A549 (cell line): ENCODE measurements at regions not wholly inside any gene's neighbourhood (a gene's known extent, or its start where the extent isn't known, plus 50 kb on each side); places are given as distances from the start of the nearest gene placed in this dataset.

Experiments used
- ATAC-seq, 2 experiments: fragments of 200-7000 bp in 1 of 2; fragments of >200 bp in 1 of 2; cut with Nextera tagmentation in 1 of 2; cut with Tn5 transposase in 1 of 2; 3 replicates each; pipeline versions ENCODE4 v1.8.0 to v1.9.1; 2018 to 2020; ENCODE audit warnings: mild to moderate bottlenecking in 1 of 2, moderate library complexity in 1 of 2
- CTCF ChIA-PET: fragments of 300-600 bp; sonication (Branson Sonifier 250); formaldehyde crosslinking; extraction: SDS; loops from one replicate; lab custom pipeline; 2021; ENCODE audit warnings: antibody characterized with exemption, inconsistent platforms; lab: Yijun Ruan, JAX
- POLR2A ChIA-PET: fragments of 350-600 bp; formaldehyde crosslinking; extraction: SDS; loops from one replicate; lab custom pipeline; 2021; ENCODE audit warnings: antibody characterized with exemption, inconsistent platforms; lab: Yijun Ruan, JAX
- DNase-seq, 2 experiments: peaks; one replicate each; pipeline versions ENCODE4 v3.0.0 to v3.0.0-alpha.2; 2011 to 2016; ENCODE audit warnings: low read depth in 1 of 2, low spot score in 1 of 2
- FAIRE-seq: peaks from 2 replicates; lab custom pipeline; 2011; peaks lifted over from hg19 to GRCh38; lab: Jason Lieb, UNC
- H3K27ac ChIP-seq, 2 experiments: fragments of >200 bp; sonication (Bioruptor Twin); formaldehyde crosslinking; 3 replicates each; pipeline ENCODE4 v1.5.1; 2016 to 2017
- H3K4me1 ChIP-seq: fragments of >200 bp; sonication (Bioruptor Twin); formaldehyde crosslinking; 3 replicates; pipeline ENCODE4 v1.6.1; 2016
- H3K4me2 ChIP-seq: fragments of >200 bp; sonication (Bioruptor Twin); formaldehyde crosslinking; 3 replicates; pipeline ENCODE4 v1.6.1; 2016
- H3K4me3 ChIP-seq: fragments of >200 bp; sonication (Bioruptor Twin); formaldehyde crosslinking; 3 replicates; pipeline ENCODE4 v1.5.1; 2016
- H3K9me3 ChIP-seq: fragments of >200 bp; sonication (Bioruptor Twin); formaldehyde crosslinking; 3 replicates; pipeline ENCODE4 v1.6.1; 2016
- CBX8 ChIP-seq: fragments of 200-600 bp; sonication (generic); IDR thresholded peaks from 2 replicates; pipeline ENCODE4 v1.6.1; 2016
- CEBPB ChIP-seq, 2 experiments: fragments of >200 bp in 1 of 2; sonication (Bioruptor Twin) in 1 of 2; formaldehyde crosslinking in 1 of 2; IDR thresholded peaks; 2 replicates each; pipeline ENCODE4 v1.6.1; 2012 to 2016
- CHD4 ChIP-seq: fragments of 200-600 bp; sonication (generic); IDR thresholded peaks from 2 replicates; pipeline ENCODE4 v1.6.1; 2016; ENCODE audit warnings: antibody characterized with exemption, mild to moderate bottlenecking, borderline replicate concordance
- EP300 ChIP-seq, 2 experiments: fragments of >200 bp; sonication (Bioruptor Twin); formaldehyde crosslinking; IDR thresholded peaks; 2 replicates in 1 of 2; 3 replicates in 1 of 2; pipeline ENCODE4 v1.6.1; 2016 to 2017
- HDAC2 ChIP-seq: fragments of 200-600 bp; sonication (generic); IDR thresholded peaks from 2 replicates; pipeline ENCODE4 v1.6.1; 2016
- HEYL ChIP-seq: fragments of 250-450 bp; sonication (Bioruptor Pico); IDR thresholded peaks from 2 replicates; pipeline ENCODE4 v1.8.0; 2021; ENCODE audit warnings: mild to moderate bottlenecking, moderate library complexity
- HOXA7 ChIP-seq: fragments of 250-450 bp; sonication (Bioruptor Pico); IDR thresholded peaks from 2 replicates; pipeline ENCODE4 v1.5.0; 2020; ENCODE audit warnings: mild to moderate bottlenecking, moderate library complexity
- HOXB13 ChIP-seq: fragments of 250-450 bp; sonication (Bioruptor Pico); IDR thresholded peaks from 2 replicates; pipeline ENCODE4 v1.5.0; 2020; ENCODE audit warnings: low read depth, mild to moderate bottlenecking, moderate library complexity
- KDM5A ChIP-seq: fragments of 200-600 bp; sonication (generic); IDR thresholded peaks from 2 replicates; pipeline ENCODE4 v1.6.1; 2016; ENCODE audit warnings: antibody characterized with exemption, mild to moderate bottlenecking
- MAFK ChIP-seq: fragments of 450-650 bp; IDR thresholded peaks from 2 replicates; pipeline ENCODE4 v1.6.1; 2014; ENCODE audit not compliant: partially characterized antibody
- NPAS2 ChIP-seq: fragments of 250-450 bp; sonication (Bioruptor Pico); IDR thresholded peaks from 2 replicates; pipeline ENCODE4 v1.8.0; 2022; ENCODE audit warnings: mild to moderate bottlenecking, moderate library complexity, borderline replicate concordance
- NR3C1 ChIP-seq: fragments of >200 bp; sonication (Bioruptor Twin); formaldehyde crosslinking; IDR thresholded peaks from 3 replicates; pipeline ENCODE4 v1.6.1; 2017
- PHF8 ChIP-seq: fragments of 200-600 bp; sonication (generic); IDR thresholded peaks from 2 replicates; pipeline ENCODE4 v1.6.1; 2016; ENCODE audit warnings: low read depth, mild to moderate bottlenecking, antibody characterized with exemption, moderate library complexity, borderline replicate concordance
- RAD21 ChIP-seq, 2 experiments: fragments of >200 bp in 1 of 2; sonication (Bioruptor Twin) in 1 of 2; formaldehyde crosslinking in 1 of 2; IDR thresholded peaks in 1 of 2; conservative IDR thresholded peaks in 1 of 2; 2 replicates in 1 of 2; 3 replicates in 1 of 2; pipeline ENCODE4 v1.6.1; 2012 to 2018; ENCODE audit warnings: inconsistent platforms in 1 of 2
- RARB ChIP-seq: fragments of 250-450 bp; sonication (Bioruptor Pico); IDR thresholded peaks from 2 replicates; pipeline ENCODE4 v1.8.0; 2021; ENCODE audit warnings: mild to moderate bottlenecking, moderate library complexity
- RCOR1 ChIP-seq: fragments of 150-350 bp; IDR thresholded peaks from 2 replicates; pipeline ENCODE4 v1.6.1; 2014; ENCODE audit warnings: antibody characterized with exemption, low read length, low read depth
- RNF2 ChIP-seq: fragments of 200-600 bp; sonication (generic); IDR thresholded peaks from 2 replicates; pipeline ENCODE4 v1.6.1; 2016; ENCODE audit warnings: low read depth, mild to moderate bottlenecking, antibody characterized with exemption, moderate library complexity, borderline replicate concordance
- SMC3 ChIP-seq: fragments of >200 bp; sonication (Bioruptor Twin); formaldehyde crosslinking; IDR thresholded peaks from 3 replicates; pipeline ENCODE4 v1.6.1; 2018; ENCODE audit warnings: inconsistent platforms
- SREBF2 ChIP-seq: fragments of 450-650 bp; IDR thresholded peaks from 2 replicates; pipeline ENCODE4 v1.6.1; 2014; ENCODE audit warnings: mild to moderate bottlenecking, moderate library complexity
- ZC3H11A ChIP-seq: fragments of 450-650 bp; IDR thresholded peaks from 2 replicates; pipeline ENCODE4 v1.6.1; 2014; ENCODE audit warnings: antibody characterized with exemption, mild to moderate bottlenecking
- ZSCAN20 ChIP-seq: fragments of 250-450 bp; sonication (Bioruptor Pico); IDR thresholded peaks from 2 replicates; pipeline ENCODE4 v1.8.0; 2022; ENCODE audit warnings: mild to moderate bottlenecking, moderate library complexity
- WGBS: methylation state at CpG from one replicate; pipeline ENCODE4 v1.1.6; 2017; ENCODE audit errors: missing lambda C conversion rate; 5-methylcytosine and 5-hydroxymethylcytosine counted together
- TF ChIP-seq, protein P1 (sequence below): IDR thresholded peaks from 2 replicates; pipeline ENCODE4 v1.6.1; 2012
- TF ChIP-seq, protein P2 (sequence below): fragments of >200 bp; sonication (Bioruptor Twin); formaldehyde crosslinking; IDR thresholded peaks from 2 replicates; pipeline ENCODE4 v1.6.1; 2016
- TF ChIP-seq, protein P3 (sequence below): IDR thresholded peaks from 2 replicates; pipeline ENCODE4 v1.6.1; 2012; ENCODE audit warnings: low read depth, borderline replicate concordance
- TF ChIP-seq, protein P4 (sequence below): fragments of 250-450 bp; sonication (Bioruptor Pico); IDR thresholded peaks from 2 replicates; pipeline ENCODE4 v1.5.0; 2020; ENCODE audit warnings: low read depth, mild to moderate bottlenecking, moderate library complexity
- TF ChIP-seq, protein P5 (sequence below): fragments of >200 bp; sonication (Bioruptor Twin); formaldehyde crosslinking; IDR thresholded peaks from 3 replicates; pipeline ENCODE4 v1.6.1; 2016
- TF ChIP-seq, protein P6 (sequence below): fragments of >200 bp; sonication (Bioruptor Twin); formaldehyde crosslinking; IDR thresholded peaks from 3 replicates; pipeline ENCODE4 v1.5.1; 2016

DNA sequence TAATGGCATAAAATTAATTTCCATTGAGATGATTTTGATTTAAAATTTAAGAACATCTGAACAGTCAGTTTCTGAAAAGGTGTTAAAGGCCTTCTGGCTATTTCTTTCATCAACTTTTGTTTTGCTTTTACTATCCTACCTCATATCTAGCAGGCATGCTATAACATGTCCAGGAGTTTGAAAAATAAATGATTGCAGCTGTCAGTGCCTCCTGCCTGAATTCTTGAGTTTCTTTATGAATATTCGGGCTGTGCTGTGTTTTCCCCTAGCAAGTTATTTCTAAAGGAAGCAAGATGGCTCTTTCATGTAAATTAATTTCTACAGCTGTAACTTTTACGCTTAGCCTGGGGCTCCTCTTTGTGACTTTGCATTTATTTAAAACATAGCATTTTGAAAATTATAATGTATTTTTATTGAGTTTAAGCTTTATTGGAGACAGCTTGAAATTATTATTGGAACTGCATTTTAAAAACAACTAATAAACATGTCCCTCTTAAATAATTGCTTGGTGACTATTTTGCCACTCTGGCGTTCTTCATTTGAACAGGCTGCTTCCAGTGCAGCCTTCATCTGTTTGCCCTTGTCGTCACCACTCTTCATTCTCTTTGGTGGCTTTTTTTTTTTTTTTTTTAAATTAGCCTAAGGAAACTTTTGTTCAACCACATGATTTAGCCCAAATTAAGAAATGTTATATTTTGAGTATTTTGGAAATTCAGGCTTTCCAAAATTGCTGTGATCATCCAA lies 1083.4 kb upstream of the LRRN3 start:
- H3K4me1 ChIP-seq, result no peaks in the 10 kb centered on the region
- WGBS, result 35% methylated on average over 4 of the region's 4 CpGs
- ChIA-PET POLR2A (no interaction called here), CTCF (no interaction called here)
- H3K4me3 ChIP-seq, result no peak overlapping the region
- H3K4me2 ChIP-seq, result no peak overlapping the region
- TF ChIP-seq EP300 (IDR thresholded peaks at IDR 0.05), result no peak
- TF ChIP-seq, protein P1, sequence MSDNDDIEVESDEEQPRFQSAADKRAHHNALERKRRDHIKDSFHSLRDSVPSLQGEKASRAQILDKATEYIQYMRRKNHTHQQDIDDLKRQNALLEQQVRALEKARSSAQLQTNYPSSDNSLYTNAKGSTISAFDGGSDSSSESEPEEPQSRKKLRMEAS, result no peak
- TF ChIP-seq RCOR1, result no peak
- TF ChIP-seq SMC3, result no peak
- TF ChIP-seq CEBPB (IDR thresholded peaks at IDR 0.05), result no peak
- TF ChIP-seq MAFK, result no peak
- no peak for TF ChIP-seq HEYL
- TF ChIP-seq, all 56 proteins: peak for 0
- DNase-seq (no peak), FAIRE-seq (no peak), ATAC-seq (no peak)
- Histone ChIP-seq H3K9me3 (no peaks in the 10 kb centered on the region), H3K27ac (no peak overlapping the region)

DNA sequence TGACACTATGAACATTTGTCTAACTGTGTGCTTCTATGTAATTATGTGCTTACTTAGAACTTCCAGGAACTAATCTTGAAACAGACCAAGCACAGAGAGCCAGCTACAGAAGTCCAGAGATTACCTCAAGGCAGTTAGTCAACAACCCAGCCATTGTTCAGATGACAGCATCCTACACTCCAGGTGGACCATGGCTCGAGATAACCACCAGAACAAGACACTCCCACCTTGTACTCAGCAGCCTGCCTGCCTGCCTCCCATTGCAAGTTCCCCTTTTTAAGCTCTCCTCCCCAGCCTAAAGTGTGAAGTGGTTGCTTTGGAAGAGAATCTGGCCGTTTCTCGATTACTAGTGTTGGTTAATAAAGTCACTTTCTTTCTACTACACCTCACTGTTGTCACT lies 1080.6 kb upstream of the LRRN3 start:
- WGBS, result 8% methylated on average over 3 of the region's 3 CpGs
- no peaks in the 10 kb centered on the region for H3K9me3 ChIP-seq
- POLR2A ChIA-PET, result no interaction called here
- no peak for DNase-seq
- FAIRE-seq, result no peak
- no peak overlapping the region for H3K27ac ChIP-seq
- no peak overlapping the region for H3K4me2 ChIP-seq
- CTCF ChIA-PET, result no interaction called here
- ATAC-seq, result no peak
- H3K4me1 ChIP-seq, result no peaks in the 10 kb centered on the region
- H3K4me3 ChIP-seq, result no peak overlapping the region
- TF ChIP-seq, protein P2, sequence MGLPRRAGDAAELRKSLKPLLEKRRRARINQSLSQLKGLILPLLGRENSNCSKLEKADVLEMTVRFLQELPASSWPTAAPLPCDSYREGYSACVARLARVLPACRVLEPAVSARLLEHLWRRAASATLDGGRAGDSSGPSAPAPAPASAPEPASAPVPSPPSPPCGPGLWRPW, result no peak
- no peak for TF ChIP-seq CBX8
- TF ChIP-seq PHF8, result no peak
- TF ChIP-seq HDAC2, result no peak
- no peak for TF ChIP-seq RARB (CRISPR knock-in tag)
- TF ChIP-seq HOXB13 (CRISPR knock-in tag), result no peak
- TF ChIP-seq, protein P3, sequence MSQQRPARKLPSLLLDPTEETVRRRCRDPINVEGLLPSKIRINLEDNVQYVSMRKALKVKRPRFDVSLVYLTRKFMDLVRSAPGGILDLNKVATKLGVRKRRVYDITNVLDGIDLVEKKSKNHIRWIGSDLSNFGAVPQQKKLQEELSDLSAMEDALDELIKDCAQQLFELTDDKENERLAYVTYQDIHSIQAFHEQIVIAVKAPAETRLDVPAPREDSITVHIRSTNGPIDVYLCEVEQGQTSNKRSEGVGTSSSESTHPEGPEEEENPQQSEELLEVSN, result no peak
- TF ChIP-seq, protein P4, sequence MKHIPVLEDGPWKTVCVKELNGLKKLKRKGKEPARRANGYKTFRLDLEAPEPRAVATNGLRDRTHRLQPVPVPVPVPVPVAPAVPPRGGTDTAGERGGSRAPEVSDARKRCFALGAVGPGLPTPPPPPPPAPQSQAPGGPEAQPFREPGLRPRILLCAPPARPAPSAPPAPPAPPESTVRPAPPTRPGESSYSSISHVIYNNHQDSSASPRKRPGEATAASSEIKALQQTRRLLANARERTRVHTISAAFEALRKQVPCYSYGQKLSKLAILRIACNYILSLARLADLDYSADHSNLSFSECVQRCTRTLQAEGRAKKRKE (CRISPR knock-in tag), result no peak
- TF ChIP-seq RAD21 (conservative IDR thresholded peaks at IDR 0.05 in 1 of 2, IDR thresholded peaks at IDR 0.05 in 1 of 2), result no peak
- TF ChIP-seq KDM5A, result no peak
- TF ChIP-seq, protein P5, sequence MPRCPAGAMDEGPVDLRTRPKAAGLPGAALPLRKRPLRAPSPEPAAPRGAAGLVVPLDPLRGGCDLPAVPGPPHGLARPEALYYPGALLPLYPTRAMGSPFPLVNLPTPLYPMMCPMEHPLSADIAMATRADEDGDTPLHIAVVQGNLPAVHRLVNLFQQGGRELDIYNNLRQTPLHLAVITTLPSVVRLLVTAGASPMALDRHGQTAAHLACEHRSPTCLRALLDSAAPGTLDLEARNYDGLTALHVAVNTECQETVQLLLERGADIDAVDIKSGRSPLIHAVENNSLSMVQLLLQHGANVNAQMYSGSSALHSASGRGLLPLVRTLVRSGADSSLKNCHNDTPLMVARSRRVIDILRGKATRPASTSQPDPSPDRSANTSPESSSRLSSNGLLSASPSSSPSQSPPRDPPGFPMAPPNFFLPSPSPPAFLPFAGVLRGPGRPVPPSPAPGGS, result no peak
- TF ChIP-seq, protein P6, sequence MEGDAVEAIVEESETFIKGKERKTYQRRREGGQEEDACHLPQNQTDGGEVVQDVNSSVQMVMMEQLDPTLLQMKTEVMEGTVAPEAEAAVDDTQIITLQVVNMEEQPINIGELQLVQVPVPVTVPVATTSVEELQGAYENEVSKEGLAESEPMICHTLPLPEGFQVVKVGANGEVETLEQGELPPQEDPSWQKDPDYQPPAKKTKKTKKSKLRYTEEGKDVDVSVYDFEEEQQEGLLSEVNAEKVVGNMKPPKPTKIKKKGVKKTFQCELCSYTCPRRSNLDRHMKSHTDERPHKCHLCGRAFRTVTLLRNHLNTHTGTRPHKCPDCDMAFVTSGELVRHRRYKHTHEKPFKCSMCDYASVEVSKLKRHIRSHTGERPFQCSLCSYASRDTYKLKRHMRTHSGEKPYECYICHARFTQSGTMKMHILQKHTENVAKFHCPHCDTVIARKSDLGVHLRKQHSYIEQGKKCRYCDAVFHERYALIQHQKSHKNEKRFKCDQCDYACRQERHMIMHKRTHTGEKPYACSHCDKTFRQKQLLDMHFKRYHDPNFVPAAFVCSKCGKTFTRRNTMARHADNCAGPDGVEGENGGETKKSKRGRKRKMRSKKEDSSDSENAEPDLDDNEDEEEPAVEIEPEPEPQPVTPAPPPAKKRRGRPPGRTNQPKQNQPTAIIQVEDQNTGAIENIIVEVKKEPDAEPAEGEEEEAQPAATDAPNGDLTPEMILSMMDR, result no peak

DNA sequence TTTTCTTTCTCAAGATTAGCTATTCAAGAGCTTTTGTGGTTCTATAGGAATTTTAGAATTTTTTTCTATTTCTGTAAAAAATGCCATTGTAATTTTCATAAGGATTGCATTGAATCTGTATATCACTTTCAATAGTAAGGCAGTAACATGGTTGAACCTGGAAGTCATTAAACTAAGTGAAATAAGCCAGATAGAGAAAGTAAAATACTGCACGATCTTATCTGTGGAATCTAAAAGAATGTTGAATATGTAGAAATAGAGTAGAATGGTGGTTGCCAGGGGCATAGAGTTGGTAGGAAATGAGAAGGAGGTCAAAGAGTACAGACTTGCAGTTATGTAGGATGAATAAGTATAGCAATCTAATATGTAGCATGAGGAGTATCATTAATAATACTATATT lies 1073.5 kb upstream of the LRRN3 start:
- WGBS, result 52% methylated on average over 1 of the region's 1 CpG
- Histone ChIP-seq H3K9me3 (no peaks in the 10 kb centered on the region), H3K27ac (no peak overlapping the region), H3K4me2 (no peak overlapping the region), H3K4me3 (no peak overlapping the region), H3K4me1 (no peaks in the 10 kb centered on the region)
- FAIRE-seq, result no peak
- ATAC-seq, result no peak
- POLR2A ChIA-PET, result no interaction called here
- DNase-seq, result no peak
- CTCF ChIA-PET, result no interaction called here
- TF ChIP-seq, protein P4 (CRISPR knock-in tag), result no peak
- no peak for TF ChIP-seq SREBF2
- TF ChIP-seq, protein P5, result no peak
- TF ChIP-seq, protein P1, result no peak
- TF ChIP-seq RNF2, result no peak
- no peak for TF ChIP-seq RAD21 (conservative IDR thresholded peaks at IDR 0.05 in 1 of 2, IDR thresholded peaks at IDR 0.05 in 1 of 2)
- no peak for TF ChIP-seq ZSCAN20 (CRISPR knock-in tag)
- TF ChIP-seq HOXA7 (CRISPR knock-in tag), result no peak
- TF ChIP-seq CHD4, result no peak
- TF ChIP-seq NPAS2 (CRISPR knock-in tag), result no peak
- no peak for TF ChIP-seq CEBPB (IDR thresholded peaks at IDR 0.05)
- no peak for TF ChIP-seq ZC3H11A
- no peak for TF ChIP-seq NR3C1
